ENCODE measurements at regions not wholly inside any gene's neighbourhood (a gene's known extent, or its start where the extent isn't known, plus 50 kb on each side); places are given as distances from the start of the nearest gene placed in this dataset.

DNA sequence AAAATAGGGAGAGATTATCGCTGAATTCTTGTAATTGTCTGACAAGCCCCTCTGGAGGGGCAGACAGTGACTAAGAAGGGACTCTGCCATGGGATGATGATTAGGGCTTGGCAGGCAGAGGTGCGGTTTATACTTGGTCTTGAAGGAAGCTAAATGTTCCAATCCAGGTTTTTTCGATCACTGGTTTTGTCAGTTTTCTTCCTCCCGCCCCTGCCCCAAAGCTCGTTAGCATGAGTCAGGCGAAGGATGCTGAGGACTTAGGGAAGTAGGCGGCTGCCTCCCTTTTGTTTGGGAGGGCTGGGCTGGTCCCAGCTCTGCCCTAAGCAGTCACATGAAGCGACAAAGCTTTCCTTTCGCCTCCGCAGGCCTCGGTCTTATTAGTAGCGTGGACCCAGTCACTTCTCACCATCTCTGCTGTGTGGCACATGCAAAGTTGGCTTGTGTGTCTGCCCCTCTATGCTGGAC lies 314.2 kb downstream of the CDC5L start:
- intact Hi-C loops (cut with DNase I): no loop called here
- no peaks in the 10 kb centered on the region for H3K4me1 ChIP-seq
- WGBS, 2 donors: 66 to 88% methylated on average over 12 of the region's 12 CpGs
- no peak overlapping the region for H3K4me3 ChIP-seq (replicated peaks in 1 of 3)
- no peaks in the 10 kb centered on the region for H3K27me3 ChIP-seq
- TF ChIP-seq, protein P1, sequence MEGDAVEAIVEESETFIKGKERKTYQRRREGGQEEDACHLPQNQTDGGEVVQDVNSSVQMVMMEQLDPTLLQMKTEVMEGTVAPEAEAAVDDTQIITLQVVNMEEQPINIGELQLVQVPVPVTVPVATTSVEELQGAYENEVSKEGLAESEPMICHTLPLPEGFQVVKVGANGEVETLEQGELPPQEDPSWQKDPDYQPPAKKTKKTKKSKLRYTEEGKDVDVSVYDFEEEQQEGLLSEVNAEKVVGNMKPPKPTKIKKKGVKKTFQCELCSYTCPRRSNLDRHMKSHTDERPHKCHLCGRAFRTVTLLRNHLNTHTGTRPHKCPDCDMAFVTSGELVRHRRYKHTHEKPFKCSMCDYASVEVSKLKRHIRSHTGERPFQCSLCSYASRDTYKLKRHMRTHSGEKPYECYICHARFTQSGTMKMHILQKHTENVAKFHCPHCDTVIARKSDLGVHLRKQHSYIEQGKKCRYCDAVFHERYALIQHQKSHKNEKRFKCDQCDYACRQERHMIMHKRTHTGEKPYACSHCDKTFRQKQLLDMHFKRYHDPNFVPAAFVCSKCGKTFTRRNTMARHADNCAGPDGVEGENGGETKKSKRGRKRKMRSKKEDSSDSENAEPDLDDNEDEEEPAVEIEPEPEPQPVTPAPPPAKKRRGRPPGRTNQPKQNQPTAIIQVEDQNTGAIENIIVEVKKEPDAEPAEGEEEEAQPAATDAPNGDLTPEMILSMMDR (IDR thresholded peaks at IDR 0.05): no peak
- no peak for TF ChIP-seq POLR2A (IDR thresholded peaks at IDR 0.05)
- no peaks in the 10 kb centered on the region for H3K36me3 ChIP-seq
- H3K27ac ChIP-seq: no peak overlapping the region
- no peak for DNase-seq
- H3K9me3 ChIP-seq: no peaks in the 10 kb centered on the region

DNA sequence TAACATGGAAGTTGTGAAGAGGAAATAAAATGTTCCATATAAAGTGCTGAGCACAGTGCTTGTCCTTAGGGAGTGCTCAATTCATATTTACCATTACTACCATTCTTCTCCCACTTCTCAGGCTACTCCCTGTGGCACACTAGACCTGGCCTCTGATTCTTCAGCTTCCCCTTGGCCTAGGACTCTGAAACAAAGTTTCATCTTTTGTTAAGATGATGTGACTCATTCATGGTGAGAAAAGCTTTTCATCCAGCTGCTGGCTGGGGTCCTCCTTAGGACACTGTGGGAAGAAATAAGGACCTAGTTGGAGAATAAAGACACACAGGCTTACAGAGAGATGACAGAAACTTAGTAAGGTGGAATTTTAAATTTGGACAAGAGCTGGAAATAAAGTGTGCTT lies 314.8 kb downstream of the CDC5L start:
- Histone ChIP-seq H3K27ac (no peak overlapping the region), H3K4me3 (replicated peaks in 1 of 3) (no peak overlapping the region), H3K36me3 (no peaks in the 10 kb centered on the region), H3K4me1 (no peaks in the 10 kb centered on the region), H3K9me3 (no peaks in the 10 kb centered on the region), H3K27me3 (no peaks in the 10 kb centered on the region)
- no peak for DNase-seq
- TF ChIP-seq, protein P1 (IDR thresholded peaks at IDR 0.05): no peak
- TF ChIP-seq POLR2A (IDR thresholded peaks at IDR 0.05): no peak
- intact Hi-C loops (cut with DNase I): no loop called here

DNA sequence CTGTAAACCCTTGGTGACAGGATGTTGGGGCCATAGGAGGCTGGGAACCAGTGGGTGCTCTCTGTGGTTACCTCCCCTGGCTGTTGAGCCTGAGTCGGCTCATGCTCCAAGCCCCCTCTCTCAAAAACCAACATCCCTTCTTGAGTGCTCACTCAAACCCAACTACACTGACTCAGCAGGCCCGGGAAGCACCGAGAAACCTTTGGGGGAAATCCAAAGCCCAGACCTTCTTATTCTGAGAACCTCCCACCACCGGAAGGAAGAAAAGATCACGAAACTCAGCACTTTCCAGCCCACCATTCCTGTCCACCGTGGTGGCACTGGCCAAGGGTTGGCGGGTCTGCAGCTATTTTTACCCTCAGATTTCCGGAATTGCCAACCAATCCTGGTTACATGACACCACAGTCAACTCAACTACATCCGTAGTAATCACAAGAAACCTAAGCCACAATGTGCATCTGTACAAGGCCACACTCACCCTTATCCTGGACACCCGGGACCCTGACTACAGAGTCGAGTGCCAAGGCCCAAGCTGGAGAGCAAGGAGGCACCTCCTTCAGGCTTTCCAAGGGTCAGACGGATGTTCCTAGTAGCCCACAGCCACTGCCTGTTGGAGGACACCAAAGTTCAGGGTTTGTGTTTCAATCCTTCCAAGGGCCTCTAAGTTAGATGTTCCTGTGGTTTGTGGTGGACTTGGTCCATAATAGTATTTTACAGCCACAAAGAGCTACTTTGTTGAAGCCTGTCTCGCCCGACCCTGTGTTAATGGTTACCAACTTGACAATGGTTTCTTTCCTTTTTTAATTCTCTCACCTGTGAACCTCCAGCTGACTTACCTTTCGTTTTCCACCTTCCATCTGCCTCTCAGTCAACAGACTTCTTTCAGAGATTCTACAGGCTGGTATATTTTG lies 317.0 kb downstream of the CDC5L start:
- H3K9me3 ChIP-seq: no peaks in the 10 kb centered on the region
- H3K4me3 ChIP-seq (replicated peaks in 1 of 3): no peak overlapping the region
- no peak for TF ChIP-seq POLR2A (IDR thresholded peaks at IDR 0.05)
- TF ChIP-seq, protein P1 (IDR thresholded peaks at IDR 0.05): no peak
- no peaks in the 10 kb centered on the region for H3K27me3 ChIP-seq
- H3K36me3 ChIP-seq: no peaks in the 10 kb centered on the region
- peaks cover 0 to 3% of the 10 kb centered on the region in 2 donors for H3K4me1 ChIP-seq
- H3K27ac ChIP-seq: no peak overlapping the region
- 89% methylated on average over 14 to 15 of the region's 15 CpGs for WGBS, 2 donors
- no peak for DNase-seq
- intact Hi-C loops (cut with DNase I): no loop called here

DNA sequence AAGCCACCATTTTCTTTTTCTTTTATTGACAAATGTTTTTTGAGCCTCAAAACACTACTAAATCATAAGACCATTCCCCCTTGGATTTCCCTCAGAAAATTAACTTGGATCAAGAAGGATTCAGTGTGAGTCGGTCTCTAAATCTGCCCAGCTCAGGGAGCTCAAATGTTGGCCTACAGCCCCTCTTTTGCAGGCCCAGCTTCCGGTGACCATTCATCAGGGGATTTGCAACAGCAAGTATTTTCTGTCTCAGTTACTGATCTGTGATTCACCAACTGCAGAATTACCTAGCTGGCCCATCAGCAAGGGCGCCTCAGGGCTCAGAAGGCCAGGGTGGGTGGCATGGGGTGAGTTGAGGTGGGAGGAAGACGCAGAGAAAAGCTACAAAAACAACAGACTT lies 318.1 kb downstream of the CDC5L start:
- Histone ChIP-seq H3K36me3 (no peaks in the 10 kb centered on the region), H3K4me1 (peaks cover 0 to 3% of the 10 kb centered on the region in 2 donors), H3K9me3 (no peaks in the 10 kb centered on the region), H3K27ac (no peak overlapping the region), H3K4me3 (replicated peaks in 1 of 3) (no peak overlapping the region), H3K27me3 (no peaks in the 10 kb centered on the region)
- no peak for DNase-seq
- TF ChIP-seq POLR2A (IDR thresholded peaks at IDR 0.05): no peak
- TF ChIP-seq, protein P1 (IDR thresholded peaks at IDR 0.05): no peak
- WGBS, 2 donors: 94 to 95% methylated on average over 4 of the region's 4 CpGs
- intact Hi-C loops (cut with DNase I): no loop called here

DNA sequence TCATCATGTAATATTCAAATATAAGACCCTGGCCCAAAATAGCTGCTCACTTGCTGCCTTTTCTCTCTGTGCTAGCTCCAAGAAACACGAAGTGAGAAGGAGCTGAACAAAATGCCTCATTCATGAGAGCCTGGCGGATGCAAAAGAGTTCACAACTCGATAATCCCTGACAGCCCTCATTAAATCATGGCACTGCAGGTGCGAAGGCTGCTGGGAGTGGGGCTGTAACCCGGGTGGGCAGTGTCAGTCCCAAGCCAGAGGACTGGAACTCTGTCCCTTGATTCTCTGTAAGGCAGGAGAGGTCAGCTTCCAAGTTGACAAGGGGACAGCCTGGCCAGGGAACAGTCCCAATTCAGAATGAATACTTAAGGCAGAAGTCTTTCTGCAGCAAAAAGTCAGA lies 318.5 kb downstream of the CDC5L start:
- Histone ChIP-seq H3K27ac (no peak overlapping the region), H3K9me3 (no peaks in the 10 kb centered on the region), H3K4me1 (peaks cover 0 to 3% of the 10 kb centered on the region in 2 donors), H3K36me3 (no peaks in the 10 kb centered on the region), H3K27me3 (no peaks in the 10 kb centered on the region), H3K4me3 (replicated peaks in 1 of 3) (no peak overlapping the region)
- intact Hi-C loops (cut with DNase I): no loop called here
- no peak for DNase-seq
- WGBS, 2 donors: 83 to 99% methylated on average over 5 of the region's 5 CpGs
- no peak for TF ChIP-seq POLR2A (IDR thresholded peaks at IDR 0.05)
- TF ChIP-seq, protein P1 (IDR thresholded peaks at IDR 0.05): no peak
